Keratinocyte (primary cell): ENCODE measurements at regions not wholly inside any gene's neighbourhood (a gene's known extent, or its start where the extent isn't known, plus 50 kb on each side); places are given as distances from the start of the nearest gene placed in this dataset.

Experiments
- EZH2 ChIP-seq: IDR thresholded peaks from one replicate; pipeline ENCODE4 v1.6.1; 2012; ENCODE audit warnings: inconsistent platforms, mild to moderate bottlenecking, low read length, moderate library complexity
- TF ChIP-seq, protein P1 (sequence below), 3 experiments: IDR thresholded peaks in 1 of 3; conservative IDR thresholded peaks in 1 of 3; optimal IDR thresholded peaks in 1 of 3; 2 replicates in 2 of 3; 3 replicates in 1 of 3; pipeline versions ENCODE3 to v1.5.1; 2011; ENCODE audit warnings: low read length in 3 of 3, mild to moderate bottlenecking in 3 of 3, moderate library complexity in 2 of 3, control low read depth in 1 of 3, inconsistent platforms in 1 of 3; ENCODE audit not compliant: insufficient read depth in 2 of 3; ENCODE audit errors: extremely low read depth in 1 of 3

DNA sequence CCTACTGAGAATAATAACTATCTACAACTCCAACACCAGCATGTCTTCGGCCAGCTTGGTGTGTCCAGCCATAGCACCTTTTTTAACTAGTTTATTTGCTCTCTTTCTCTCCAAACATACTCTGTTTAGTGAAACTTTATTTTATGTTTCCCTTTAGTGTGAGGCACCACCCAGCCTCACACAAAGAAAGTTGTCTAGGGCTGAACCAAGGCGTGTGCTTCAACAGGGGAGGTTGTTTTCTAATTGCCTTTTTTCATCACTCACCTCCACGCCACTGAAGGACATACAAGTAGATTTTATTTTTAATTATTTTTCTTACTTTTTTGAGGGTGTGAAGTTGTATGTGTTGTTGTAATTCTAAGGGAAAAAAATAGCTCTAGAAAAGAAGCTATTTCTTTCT is 125.6 kb upstream of the MARCKS start:
- TF ChIP-seq, protein P1, sequence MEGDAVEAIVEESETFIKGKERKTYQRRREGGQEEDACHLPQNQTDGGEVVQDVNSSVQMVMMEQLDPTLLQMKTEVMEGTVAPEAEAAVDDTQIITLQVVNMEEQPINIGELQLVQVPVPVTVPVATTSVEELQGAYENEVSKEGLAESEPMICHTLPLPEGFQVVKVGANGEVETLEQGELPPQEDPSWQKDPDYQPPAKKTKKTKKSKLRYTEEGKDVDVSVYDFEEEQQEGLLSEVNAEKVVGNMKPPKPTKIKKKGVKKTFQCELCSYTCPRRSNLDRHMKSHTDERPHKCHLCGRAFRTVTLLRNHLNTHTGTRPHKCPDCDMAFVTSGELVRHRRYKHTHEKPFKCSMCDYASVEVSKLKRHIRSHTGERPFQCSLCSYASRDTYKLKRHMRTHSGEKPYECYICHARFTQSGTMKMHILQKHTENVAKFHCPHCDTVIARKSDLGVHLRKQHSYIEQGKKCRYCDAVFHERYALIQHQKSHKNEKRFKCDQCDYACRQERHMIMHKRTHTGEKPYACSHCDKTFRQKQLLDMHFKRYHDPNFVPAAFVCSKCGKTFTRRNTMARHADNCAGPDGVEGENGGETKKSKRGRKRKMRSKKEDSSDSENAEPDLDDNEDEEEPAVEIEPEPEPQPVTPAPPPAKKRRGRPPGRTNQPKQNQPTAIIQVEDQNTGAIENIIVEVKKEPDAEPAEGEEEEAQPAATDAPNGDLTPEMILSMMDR (optimal IDR thresholded peaks at IDR 0.05 in 1 of 3, IDR thresholded peaks at IDR 0.05 in 1 of 3, conservative IDR thresholded peaks at IDR 0.05 in 1 of 3; ENCODE audit: extremely low read depth in 1 of 3, insufficient read depth in 2 of 3, low read length in 3 of 3) = no peak
- no peak for TF ChIP-seq EZH2
